CD4-positive, alpha-beta T cell treated with Interleukin-17A for 4 hours (primary cell): ENCODE measurements at regions not wholly inside any gene's neighbourhood (a gene's known extent, or its start where the extent isn't known, plus 50 kb on each side); places are given as distances from the start of the nearest gene placed in this dataset.

ENCODE experiments used
- DNase-seq: peaks from one replicate; pipeline ENCODE4 v3.0.0-alpha.2; 2020; ENCODE audit warnings: mixed read lengths

- DNase-seq, result no peak
These were observed 111.6 kb downstream of the SIPA1L2 start for GRCh38 chr1:232518349-232518748.

GRCh38 chr1:232517204-232517603 lies 112.7 kb downstream of the SIPA1L2 start:
- no peak for DNase-seq

GRCh38 chr1:232515706-232516105 lies 114.2 kb downstream of the SIPA1L2 start:
- DNase-seq, result no peak

GRCh38 chr1:232512712-232513111 lies 117.2 kb downstream of the SIPA1L2 start:
- no peak for DNase-seq

GRCh38 chr1:232511172-232511571 lies 118.8 kb downstream of the SIPA1L2 start:
- DNase-seq, result no peak

- DNase-seq, result no peak
These were observed 119.4 kb downstream of the SIPA1L2 start for GRCh38 chr1:232510367-232511110.

GRCh38 chr1:232509570-232509969 lies 120.4 kb downstream of the SIPA1L2 start:
- no peak for DNase-seq

- no peak for DNase-seq
These were observed 121.7 kb downstream of the SIPA1L2 start for GRCh38 chr1:232508130-232508701.

- no peak for DNase-seq
These were observed 122.4 kb downstream of the SIPA1L2 start for GRCh38 chr1:232507571-232507970.

GRCh38 chr1:232505884-232506283 lies 124.0 kb downstream of the SIPA1L2 start:
- DNase-seq, result no peak

- no peak for DNase-seq
These were observed 125.3 kb downstream of the SIPA1L2 start for GRCh38 chr1:232504651-232505050.

- no peak for DNase-seq
These were observed 126.4 kb downstream of the SIPA1L2 start for GRCh38 chr1:232503497-232503896.

GRCh38 chr1:232501854-232502253 lies 128.1 kb downstream of the SIPA1L2 start:
- no peak for DNase-seq

GRCh38 chr1:232499188-232499587 lies 130.7 kb downstream of the SIPA1L2 start:
- DNase-seq, result no peak

GRCh38 chr1:232493869-232494268 lies 136.1 kb downstream of the SIPA1L2 start:
- DNase-seq, result no peak

GRCh38 chr1:232489256-232489655 lies 140.7 kb downstream of the SIPA1L2 start:
- no peak for DNase-seq

- no peak for DNase-seq
These were observed 142.7 kb downstream of the SIPA1L2 start for GRCh38 chr1:232487236-232487635.

- DNase-seq, result no peak
These were observed 143.3 kb downstream of the SIPA1L2 start for GRCh38 chr1:232486454-232487207.

- DNase-seq, result no peak
These were observed 143.9 kb downstream of the SIPA1L2 start for GRCh38 chr1:232486006-232486405.

- DNase-seq, result no peak
These were observed 145.1 kb downstream of the SIPA1L2 start for GRCh38 chr1:232484856-232485255.

GRCh38 chr1:232483826-232484225 lies 146.1 kb downstream of the SIPA1L2 start:
- no peak for DNase-seq

GRCh38 chr1:232481091-232481490 lies 148.8 kb downstream of the SIPA1L2 start:
- no peak for DNase-seq

- no peak for DNase-seq
These were observed 152.2 kb downstream of the SIPA1L2 start for GRCh38 chr1:232477728-232478127.

GRCh38 chr1:232476538-232476950 lies 153.4 kb downstream of the SIPA1L2 start:
- no peak for DNase-seq
